ENCODE measurements at regions not wholly inside any gene's neighbourhood (a gene's known extent, or its start where the extent isn't known, plus 50 kb on each side); places are given as distances from the start of the nearest gene placed in this dataset.

- DNase-seq: peak; percentile 2
Measured at GRCh38 chr2:213202011-213202410, 50.6 kb upstream of the IKZF2 start.

- no peak for DNase-seq
Measured at GRCh38 chr2:213205944-213206343, 54.5 kb upstream of the IKZF2 start.

DNA sequence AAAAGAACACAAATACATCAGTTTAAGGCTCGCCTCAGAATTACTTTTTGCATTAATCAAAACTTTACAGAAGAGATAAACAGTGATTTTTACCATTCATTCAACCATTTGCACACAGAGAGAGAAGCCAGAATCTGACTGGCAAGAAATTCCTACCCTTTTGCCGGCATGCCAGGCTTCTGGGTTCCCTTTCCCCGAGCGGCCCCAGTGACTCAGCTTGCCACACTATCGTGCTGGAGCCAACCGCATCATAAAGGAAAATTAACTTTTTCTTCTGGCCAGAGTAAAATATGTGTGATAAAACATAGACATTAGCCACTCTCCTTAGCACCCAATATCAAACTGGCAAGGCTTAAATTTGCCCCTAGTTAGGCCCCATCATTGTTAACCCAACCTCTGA, 61.8 kb upstream of the IKZF2 start:
- no peak for DNase-seq

DNA sequence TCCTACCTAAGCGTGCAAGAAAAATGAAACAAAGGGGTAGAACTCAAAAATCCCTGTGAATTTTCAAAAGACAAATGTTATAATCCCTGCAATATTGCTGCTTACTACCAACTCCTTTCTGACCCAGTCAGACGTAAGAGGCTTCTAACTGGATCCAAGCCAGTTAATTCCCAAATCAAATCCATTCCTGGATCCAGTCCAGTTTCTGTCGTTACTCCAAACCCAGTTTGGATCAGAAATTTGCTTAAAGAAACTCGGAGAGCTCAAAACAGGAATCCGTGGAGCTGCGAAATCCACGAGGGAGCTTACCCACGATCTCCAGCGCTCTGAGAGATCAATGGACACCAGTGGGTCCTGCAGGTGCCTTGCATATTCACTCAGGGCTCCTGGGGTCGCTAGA, 62.8 kb upstream of the IKZF2 start:
- DNase-seq: no peak

- DNase-seq: no peak
Measured at GRCh38 chr2:213216461-213216860, 65.0 kb upstream of the IKZF2 start.

DNA sequence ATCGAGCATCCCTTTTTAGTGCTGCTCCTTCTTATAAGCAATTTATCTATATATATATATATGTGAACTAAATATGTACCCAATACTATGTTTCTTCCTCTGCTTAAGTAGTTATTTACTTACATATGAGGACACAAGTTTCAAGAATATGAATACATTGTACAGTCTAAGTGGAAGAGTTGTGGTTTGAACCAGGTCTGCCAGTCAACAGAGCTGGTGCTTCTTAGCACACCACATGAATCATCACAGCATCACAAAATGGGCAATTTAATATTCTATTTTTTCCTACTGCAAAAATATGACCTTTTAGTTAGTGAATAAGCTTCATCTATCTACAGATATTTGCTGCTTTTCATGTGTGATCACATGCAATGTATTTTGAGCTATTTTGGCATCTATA, 64.4 kb upstream of the SPAG16 start:
- DNase-seq: no peak

- DNase-seq: no peak
Measured at GRCh38 chr2:213220967-213221603, 63.2 kb upstream of the SPAG16 start.

GRCh38 chr2:213221957-213222356, 62.3 kb upstream of the SPAG16 start:
- DNase-seq: peak; percentile 15

- DNase-seq: no peak
Measured at GRCh38 chr2:213224366-213224765, 59.9 kb upstream of the SPAG16 start.

DNA sequence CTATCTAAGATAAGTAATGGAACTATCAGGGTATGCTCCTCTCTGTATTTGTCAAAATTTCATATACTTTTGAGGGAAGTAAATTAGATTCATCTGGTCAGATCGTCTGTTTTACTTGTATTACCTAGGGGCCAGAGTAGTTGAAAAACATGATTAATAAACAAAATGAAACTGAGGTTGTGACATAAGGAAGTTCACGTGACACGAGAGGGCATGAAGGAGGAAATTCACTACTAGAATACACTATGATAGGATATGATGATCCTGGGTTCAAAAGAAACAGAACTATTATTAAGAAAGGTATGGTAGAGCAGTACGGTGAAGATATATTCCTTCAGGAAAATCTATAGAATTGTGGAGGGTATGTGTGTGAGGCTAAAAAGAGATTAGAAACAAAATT, 58.4 kb upstream of the SPAG16 start:
- DNase-seq: no peak

- no peak for DNase-seq
Measured at GRCh38 chr2:213227458-213227857, 56.8 kb upstream of the SPAG16 start.

GRCh38 chr2:213228638-213229037, 55.6 kb upstream of the SPAG16 start:
- DNase-seq: no peak

- DNase-seq: no peak
Measured at GRCh38 chr2:213229814-213230213, 54.5 kb upstream of the SPAG16 start.

GRCh38 chr2:213231966-213232365, 52.3 kb upstream of the SPAG16 start:
- no peak for DNase-seq

- no peak for DNase-seq
Measured at GRCh38 chr2:213232649-213233437, 51.4 kb upstream of the SPAG16 start.

DNA sequence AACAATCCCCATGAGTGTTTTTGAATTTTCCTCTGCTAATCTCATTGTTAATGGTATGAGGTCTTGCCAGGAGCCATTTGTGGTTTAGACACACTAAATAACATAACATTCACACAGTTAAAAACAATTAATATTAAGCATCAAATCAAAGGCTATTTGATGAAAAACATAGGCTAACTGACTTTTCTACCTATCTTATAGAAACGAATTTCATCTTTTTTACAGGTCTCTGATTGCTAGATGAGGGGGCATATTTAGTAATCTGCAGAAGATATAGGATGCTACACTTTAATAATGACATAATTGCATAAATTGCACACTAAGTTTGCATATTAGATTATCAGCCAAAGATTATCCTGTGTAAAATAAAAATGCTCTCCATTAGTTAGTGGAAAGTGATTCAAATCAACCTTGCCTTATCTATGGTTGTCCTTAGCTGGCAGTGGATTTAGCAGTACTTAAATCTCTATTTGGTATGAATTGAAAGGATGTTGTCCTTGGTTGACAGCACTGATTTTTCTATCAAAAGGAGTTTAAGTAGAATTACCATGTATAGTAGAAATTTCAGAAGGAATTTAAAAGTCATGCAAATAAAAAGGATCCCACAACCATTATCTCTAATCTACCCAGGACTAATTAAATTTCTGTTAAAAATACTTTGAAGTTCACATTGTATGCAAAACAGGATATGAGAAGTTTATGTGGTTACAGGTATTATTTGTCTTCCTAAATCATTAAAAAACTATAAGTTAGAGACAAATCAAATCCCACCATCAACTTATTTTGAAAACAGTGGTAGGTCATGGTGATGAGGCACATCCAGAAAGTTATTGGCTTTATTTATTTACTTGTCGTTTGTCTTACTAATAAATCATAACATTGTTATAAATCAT, 50.6 kb upstream of the SPAG16 start:
- no peak for DNase-seq
